ENCODE measurements at regions not wholly inside any gene's neighbourhood (a gene's known extent, or its start where the extent isn't known, plus 50 kb on each side); places are given as distances from the start of the nearest gene placed in this dataset.

GRCh38 chr10:78286186-78286585, 252.5 kb downstream of the RPS24 start:
- Histone ChIP-seq H3K4me3 (ENCODE audit: low read depth in 2 of 2, low read length in 1 of 2) (no peak overlapping the region), H3K4me1 (ENCODE audit: control insufficient read depth in 1 of 2, insufficient read depth in 2 of 2, low read depth in 1 of 2, low read length in 1 of 2) (peaks cover 0 to 38% of the 10 kb centered on the region in 2 experiments; a peak in 1 of 4 replicates), H3K4me2 (no peak overlapping the region), H3K79me2 (ENCODE audit: insufficient read depth) (no peaks in the 10 kb centered on the region), H2AFZ (ENCODE audit: low read depth) (no peak overlapping the region), H3F3A (replicated peaks; ENCODE audit: insufficient read depth) (no peaks in the 10 kb centered on the region), H3K36me3 (replicated peaks in 1 of 2; ENCODE audit: control insufficient read depth in 1 of 2, insufficient read depth in 2 of 2, low read length in 1 of 2) (no peaks in the 10 kb centered on the region), H3K27ac (ENCODE audit: low read depth in 2 of 2, low read length in 1 of 2) (no peak overlapping the region), H3K9me2 (no peaks in the 10 kb centered on the region), H4K20me1 (ENCODE audit: insufficient read depth) (no peaks in the 10 kb centered on the region), H3K9ac (no peak overlapping the region), H3K9me3 (no peaks in the 10 kb centered on the region), H3K27me3 (ENCODE audit: insufficient read depth) (no peaks in the 10 kb centered on the region)
- TF ChIP-seq GATA2 (CRISPR knock-in tag; IDR thresholded peaks at IDR 0.05) (no peak), TAF1 (IDR thresholded peaks at IDR 0.05; ENCODE audit: borderline replicate concordance, low read depth, low read length) (no peak), ELF1 (IDR thresholded peaks at IDR 0.05) (no peak)
- CTCF ChIA-PET = no interaction called here
- DNase-seq = peak; percentile 48
- WGBS (ENCODE audit: low lambda C conversion rate) = 78% methylated on average over 1 of the region's 1 CpG
- POLR2A ChIA-PET = no interaction called here

GRCh38 chr10:78286668-78287067, 253.0 kb downstream of the RPS24 start:
- no peak overlapping the region for H3K9ac ChIP-seq
- H3K4me3 ChIP-seq (ENCODE audit: low read depth in 2 of 2, low read length in 1 of 2) = no peak overlapping the region
- H3K79me2 ChIP-seq (ENCODE audit: insufficient read depth) = no peaks in the 10 kb centered on the region
- H3K9me3 ChIP-seq = no peaks in the 10 kb centered on the region
- no peak for TF ChIP-seq FOXM1 (IDR thresholded peaks at IDR 0.05; ENCODE audit: low read depth)
- TF ChIP-seq JUND (IDR thresholded peaks at IDR 0.05) = no peak
- TF ChIP-seq REST (IDR thresholded peaks at IDR 0.05; ENCODE audit: low read depth, low read length) = no peak
- TF ChIP-seq EZH2phosphoT487 (IDR thresholded peaks at IDR 0.05; ENCODE audit: borderline replicate concordance, low read depth) = no peak
- TF ChIP-seq SIN3A (IDR thresholded peaks at IDR 0.05; ENCODE audit: borderline replicate concordance, low read depth, low read length) = no peak
- 83% methylated on average over 9 of the region's 9 CpGs for WGBS (ENCODE audit: low lambda C conversion rate)
- CTCF ChIA-PET = no interaction called here
- no peaks in the 10 kb centered on the region for H3F3A ChIP-seq (replicated peaks; ENCODE audit: insufficient read depth)
- no peaks in the 10 kb centered on the region for H4K20me1 ChIP-seq (ENCODE audit: insufficient read depth)
- H3K4me2 ChIP-seq = no peak overlapping the region
- H2AFZ ChIP-seq (ENCODE audit: low read depth) = no peak overlapping the region
- H3K27me3 ChIP-seq (ENCODE audit: insufficient read depth) = no peaks in the 10 kb centered on the region
- H3K4me1 ChIP-seq (ENCODE audit: control insufficient read depth in 1 of 2, insufficient read depth in 2 of 2, low read depth in 1 of 2, low read length in 1 of 2) = peaks cover 0 to 43% of the 10 kb centered on the region in 2 experiments; a peak in 1 of 4 replicates
- H3K27ac ChIP-seq (ENCODE audit: low read depth in 2 of 2, low read length in 1 of 2) = no peak overlapping the region
- POLR2A ChIA-PET = no interaction called here
- H3K36me3 ChIP-seq (replicated peaks in 1 of 2; ENCODE audit: control insufficient read depth in 1 of 2, insufficient read depth in 2 of 2, low read length in 1 of 2) = no peaks in the 10 kb centered on the region
- no peaks in the 10 kb centered on the region for H3K9me2 ChIP-seq
- no peak for DNase-seq

- WGBS (ENCODE audit: low lambda C conversion rate) = 89% methylated on average over 1 of the region's 1 CpG
- ChIA-PET CTCF (no interaction called here), POLR2A (no interaction called here)
- Histone ChIP-seq H3K36me3 (replicated peaks in 1 of 2; ENCODE audit: control insufficient read depth in 1 of 2, insufficient read depth in 2 of 2, low read length in 1 of 2) (no peaks in the 10 kb centered on the region), H3F3A (replicated peaks; ENCODE audit: insufficient read depth) (no peaks in the 10 kb centered on the region), H3K9me2 (no peaks in the 10 kb centered on the region), H3K4me2 (no peak overlapping the region), H3K79me2 (ENCODE audit: insufficient read depth) (no peaks in the 10 kb centered on the region), H3K27ac (ENCODE audit: low read depth in 2 of 2, low read length in 1 of 2) (no peak overlapping the region; a peak in 1 of 4 replicates), H4K20me1 (ENCODE audit: insufficient read depth) (no peaks in the 10 kb centered on the region), H3K4me3 (ENCODE audit: low read depth in 2 of 2, low read length in 1 of 2) (no peak overlapping the region), H3K27me3 (ENCODE audit: insufficient read depth) (no peaks in the 10 kb centered on the region), H3K4me1 (ENCODE audit: control insufficient read depth in 1 of 2, insufficient read depth in 2 of 2, low read depth in 1 of 2, low read length in 1 of 2) (peaks cover 0 to 49% of the 10 kb centered on the region in 2 experiments; a peak in 1 of 4 replicates), H3K9ac (no peak overlapping the region), H2AFZ (ENCODE audit: low read depth) (no peak overlapping the region), H3K9me3 (no peaks in the 10 kb centered on the region)
- no peak for DNase-seq
- TF ChIP-seq MEF2A (IDR thresholded peaks at IDR 0.05; ENCODE audit: borderline replicate concordance, low read depth) (no peak), TAF1 (IDR thresholded peaks at IDR 0.05; ENCODE audit: borderline replicate concordance, low read depth, low read length) (no peak), CHD2 (IDR thresholded peaks at IDR 0.05; ENCODE audit: low read length, partially characterized antibody) (no peak), RXRA (IDR thresholded peaks at IDR 0.05; ENCODE audit: borderline replicate concordance, low read depth) (no peak), REST (IDR thresholded peaks at IDR 0.05; ENCODE audit: low read depth, low read length) (no peak), JUND (IDR thresholded peaks at IDR 0.05) (no peak), RCOR1 (IDR thresholded peaks at IDR 0.05; ENCODE audit: low read length) (no peak), TEAD4 (IDR thresholded peaks at IDR 0.05; ENCODE audit: borderline replicate concordance, insufficient read depth) (no peak), FOXJ3 (CRISPR knock-in tag; IDR thresholded peaks at IDR 0.05) (no peak), TCF12 (IDR thresholded peaks at IDR 0.05) (no peak), RFX5 (IDR thresholded peaks at IDR 0.05; ENCODE audit: low read length) (no peak), MXI1 (IDR thresholded peaks at IDR 0.05; ENCODE audit: low read depth, low read length) (no peak)
Observed at GRCh38 chr10:78287618-78288017, 254.0 kb downstream of the RPS24 start.
